HepG2 (cell line): ENCODE measurements at regions not wholly inside any gene's neighbourhood (a gene's known extent, or its start where the extent isn't known, plus 50 kb on each side); places are given as distances from the start of the nearest gene placed in this dataset.

Source experiments
- ZBTB33 ChIP-seq: sonication (generic); formaldehyde crosslinking; IDR thresholded peaks from 2 replicates; pipeline ENCODE4 v1.4.0; 2020; ENCODE audit warnings: missing genetic modification reagents
- ZNF407 ChIP-seq: sonication (generic); formaldehyde crosslinking; IDR thresholded peaks from one replicate; pipeline ENCODE4 v1.5.1; 2020; ENCODE audit warnings: mild to moderate bottlenecking, missing genetic modification reagents; ENCODE audit errors: not compliant biosample characterization
- ZSCAN29 ChIP-seq: sonication (generic); formaldehyde crosslinking; conservative IDR thresholded peaks from 2 replicates; pipeline ENCODE4 v1.4.0; 2020; ENCODE audit warnings: mild to moderate bottlenecking, missing genetic modification reagents

GRCh38 chr18:37705016-37705415 is 139.4 kb upstream of the CELF4 start (continued):
- TF ChIP-seq ZNF407 (no peak), ZSCAN29 (CRISPR knock-in tag) (no peak), ZBTB33 (CRISPR knock-in tag) (no peak)
